Medulla oblongata (tissue), 1 donor: ENCODE measurements at regions not wholly inside any gene's neighbourhood (a gene's known extent, or its start where the extent isn't known, plus 50 kb on each side); places are given as distances from the start of the nearest gene placed in this dataset.
"Not testable (repeated sequence)": the region's sequence is repeated elsewhere in the genome, so short reads cannot be mapped to it uniquely, and the experiment has no call there.

Experiments used
- DNase-seq: peaks from one replicate; pipeline ENCODE4 v3.0.0-alpha.2; 2015; ENCODE audit errors: extremely low spot score

GRCh38 chr1:190832511-190832910 is 354.8 kb upstream of the BRINP3 start:
- no peak for DNase-seq

DNA sequence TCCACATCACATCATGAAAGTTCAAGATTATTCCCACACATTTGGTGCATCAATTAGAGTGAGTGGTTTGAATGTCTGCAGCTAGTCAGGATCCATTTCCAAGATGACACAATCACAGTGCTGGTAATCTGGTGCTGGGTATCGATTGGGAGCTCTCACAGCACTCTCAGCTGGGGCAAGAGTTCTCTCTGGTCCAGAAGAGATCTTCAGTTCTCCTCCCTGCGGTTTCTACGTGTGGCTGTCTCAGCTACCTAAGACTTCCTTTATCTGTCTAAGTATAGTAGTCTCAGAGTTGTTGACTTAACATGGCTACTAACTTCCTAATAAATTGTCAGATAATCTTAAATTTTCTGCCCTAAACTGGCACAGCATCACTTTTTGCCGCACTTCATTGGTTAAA is 358.0 kb upstream of the BRINP3 start:
- no peak for DNase-seq

DNA sequence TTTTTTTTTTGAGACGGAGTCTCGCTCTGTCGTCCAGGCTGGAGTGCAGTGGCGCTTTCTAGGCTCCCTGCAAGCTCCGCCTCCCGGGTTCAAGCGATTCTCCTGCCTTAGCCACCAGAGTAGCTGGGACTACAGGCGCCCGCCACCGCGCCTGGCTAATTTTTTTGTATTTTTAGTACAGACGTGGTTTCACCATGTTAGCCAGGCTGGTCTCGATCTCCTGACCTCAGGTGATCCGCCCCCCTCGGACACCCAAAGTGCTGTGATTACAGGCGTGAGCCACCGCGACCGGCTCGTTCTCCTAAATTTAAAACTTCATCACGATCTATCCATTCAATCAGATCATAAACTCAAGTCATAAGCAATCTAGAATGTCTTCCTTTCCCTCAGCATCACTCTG is 359.5 kb upstream of the BRINP3 start:
- not testable (repeated sequence) for DNase-seq

DNA sequence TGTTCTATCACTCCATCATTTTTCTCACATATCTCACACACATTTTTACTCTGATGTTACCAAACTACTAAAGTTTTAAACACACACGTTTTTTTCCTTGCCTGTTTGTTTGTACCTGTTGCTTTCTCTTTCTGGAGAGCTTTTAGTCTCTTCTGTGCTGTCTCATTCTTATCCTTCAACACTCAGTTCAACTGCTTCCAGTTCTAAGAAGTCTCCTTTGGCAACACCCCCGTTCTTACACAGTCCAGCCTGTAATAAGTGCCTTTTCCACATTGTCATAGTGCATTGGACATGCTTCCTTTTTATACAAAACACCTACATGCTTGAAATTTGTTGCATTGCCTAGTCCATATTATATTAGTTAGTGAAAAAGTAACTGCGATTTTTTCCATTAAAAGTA is 360.2 kb upstream of the BRINP3 start:
- no peak for DNase-seq

DNA sequence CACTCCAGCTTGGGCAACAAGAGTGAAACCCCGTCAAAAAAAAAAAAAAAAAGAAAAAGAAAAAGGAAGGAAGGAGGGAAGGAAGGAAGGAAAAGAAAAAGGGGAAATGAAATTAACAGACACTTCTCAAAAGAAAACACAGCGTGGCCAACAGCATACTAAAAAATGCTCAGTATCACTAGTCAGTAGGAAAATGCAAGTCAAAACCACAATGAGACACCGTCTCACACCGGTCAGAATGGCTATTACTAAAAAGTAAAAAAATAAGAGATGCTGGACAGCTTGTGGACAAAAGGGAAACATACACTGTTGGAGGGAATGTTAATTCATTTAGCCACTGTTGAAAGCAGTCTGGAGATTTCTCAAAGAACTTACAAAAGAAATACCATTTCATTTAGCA is 369.5 kb upstream of the BRINP3 start:
- no peak for DNase-seq

GRCh38 chr1:190849346-190849745 is 371.7 kb upstream of the BRINP3 start:
- no peak for DNase-seq

GRCh38 chr1:190852611-190853010 is 374.9 kb upstream of the BRINP3 start:
- DNase-seq: no peak

DNA sequence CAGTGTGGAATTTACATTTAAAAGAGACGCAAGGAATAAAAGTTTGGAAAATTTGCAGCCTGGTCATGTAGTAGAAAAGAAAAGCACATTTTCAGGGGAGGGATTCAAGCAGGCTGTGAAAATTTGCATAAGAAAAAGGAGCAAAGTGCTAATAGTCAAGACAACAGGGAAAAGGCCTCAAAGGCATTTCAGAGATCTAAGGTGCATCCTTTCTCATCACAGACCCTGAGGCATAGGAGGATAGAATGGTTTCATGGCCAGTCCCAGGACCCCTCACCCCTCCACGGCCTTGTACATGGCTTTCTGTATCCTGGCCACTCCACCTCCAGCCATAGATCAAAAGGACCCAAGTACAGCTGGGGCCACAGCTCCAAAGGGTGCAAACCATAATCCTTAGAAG is 380.5 kb upstream of the BRINP3 start:
- DNase-seq: no peak

GRCh38 chr1:190864013-190864641 is 386.5 kb upstream of the BRINP3 start:
- no peak for DNase-seq

DNA sequence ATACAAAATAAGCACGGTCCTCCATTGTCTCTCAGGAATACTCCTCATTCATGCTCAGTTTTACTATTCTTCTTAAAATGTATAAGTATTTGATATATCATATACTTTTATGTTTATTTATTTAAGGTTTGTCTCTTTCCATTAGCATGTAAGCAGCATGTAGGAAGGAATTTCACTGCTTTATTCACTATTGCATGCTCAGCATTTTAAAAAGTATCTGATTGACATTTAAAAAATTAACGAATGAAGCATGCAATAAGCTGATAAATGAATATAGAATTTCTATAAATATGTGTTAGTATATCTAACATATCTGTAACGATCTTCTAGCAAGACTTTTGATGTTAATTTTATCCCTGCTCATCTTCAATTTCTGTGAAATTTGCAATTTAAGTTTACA is 402.7 kb upstream of the BRINP3 start:
- DNase-seq: no peak

GRCh38 chr1:190881064-190881463 is 403.4 kb upstream of the BRINP3 start:
- DNase-seq: no peak

DNA sequence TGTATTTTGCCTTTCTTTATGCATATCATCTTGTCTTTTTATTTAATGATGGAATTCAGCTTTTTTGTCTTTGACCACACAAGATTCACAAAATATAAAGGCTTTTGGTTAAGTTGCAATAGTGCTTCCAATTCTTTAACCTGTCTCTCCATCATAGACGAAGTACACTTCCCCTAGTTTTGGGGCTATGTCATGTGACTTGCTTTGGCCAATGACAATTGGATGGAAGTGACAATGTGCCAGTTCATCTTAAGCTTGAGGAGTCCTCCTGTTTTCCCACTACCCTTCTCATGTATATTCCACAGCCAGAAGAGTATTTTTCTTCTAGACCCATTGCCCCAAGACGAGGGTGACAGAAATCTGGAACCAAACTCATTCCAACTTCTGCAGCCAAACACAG is 419.6 kb upstream of the BRINP3 start:
- no peak for DNase-seq

DNA sequence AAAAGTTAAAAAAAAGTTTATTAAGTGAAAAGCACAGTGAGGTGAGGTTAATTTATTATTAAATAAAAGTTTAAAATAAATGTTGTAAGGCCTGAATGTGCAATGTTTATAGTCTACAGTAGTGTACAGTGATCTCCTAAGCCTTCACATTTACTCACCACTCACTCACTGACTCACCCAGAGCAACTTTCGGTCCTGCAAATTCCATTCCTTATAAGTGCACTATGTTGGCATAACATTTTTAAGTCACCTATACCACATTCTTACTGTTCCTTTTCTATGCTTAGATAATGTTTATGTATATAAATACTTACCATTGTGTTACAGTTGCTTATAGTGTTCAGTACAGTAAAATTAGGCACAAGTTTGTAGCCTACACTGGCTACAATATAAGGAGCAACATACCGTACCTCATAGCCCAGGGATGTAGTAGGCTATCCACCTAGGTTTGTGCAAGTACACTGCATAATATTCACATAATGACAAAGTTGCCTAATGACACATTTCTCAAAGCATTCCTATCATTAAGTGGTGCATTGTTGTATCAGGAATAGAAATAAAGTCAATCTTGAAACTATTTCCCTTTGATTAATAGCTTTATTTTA is 426.5 kb upstream of the BRINP3 start:
- no peak for DNase-seq

- DNase-seq: no peak
Observed at GRCh38 chr1:190906206-190906725, 428.6 kb upstream of the BRINP3 start.

DNA sequence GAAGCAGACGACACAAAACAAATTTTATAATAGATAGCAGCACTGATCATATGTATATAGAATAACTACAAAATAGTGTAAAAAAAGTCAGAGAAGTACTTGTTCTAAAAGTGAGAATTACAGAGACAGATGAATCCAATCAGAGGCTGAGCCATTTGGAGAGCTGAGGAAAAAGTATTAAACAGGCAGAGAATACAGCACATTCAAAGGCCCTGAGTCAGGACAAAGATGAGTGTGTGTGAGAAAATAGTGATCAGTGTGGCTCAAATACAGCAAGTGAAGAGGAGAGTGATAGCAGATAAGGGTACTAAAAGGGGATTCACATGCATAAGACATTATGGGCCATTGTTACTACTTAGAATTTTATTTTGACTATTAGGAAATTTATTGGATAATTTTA is 430.6 kb upstream of the BRINP3 start:
- DNase-seq: no peak

DNA sequence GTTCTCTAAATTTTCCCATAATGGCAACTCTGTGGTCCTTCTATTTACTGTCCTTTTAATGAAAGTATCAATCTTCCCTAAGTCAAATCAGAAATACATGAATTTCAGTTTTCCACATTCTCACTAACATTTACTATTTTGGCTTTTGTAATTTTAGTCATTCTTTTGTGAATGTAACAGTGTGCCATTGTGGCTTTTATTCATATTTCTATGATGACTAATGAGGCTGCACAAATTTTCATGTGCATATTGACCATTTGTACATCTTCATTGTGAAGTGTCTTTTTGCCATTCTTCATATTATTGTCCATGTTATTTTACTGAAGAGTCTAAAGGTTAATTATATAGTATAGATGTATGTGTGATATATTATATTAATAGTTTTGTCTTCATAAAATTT is 431.0 kb upstream of the BRINP3 start:
- no peak for DNase-seq

DNA sequence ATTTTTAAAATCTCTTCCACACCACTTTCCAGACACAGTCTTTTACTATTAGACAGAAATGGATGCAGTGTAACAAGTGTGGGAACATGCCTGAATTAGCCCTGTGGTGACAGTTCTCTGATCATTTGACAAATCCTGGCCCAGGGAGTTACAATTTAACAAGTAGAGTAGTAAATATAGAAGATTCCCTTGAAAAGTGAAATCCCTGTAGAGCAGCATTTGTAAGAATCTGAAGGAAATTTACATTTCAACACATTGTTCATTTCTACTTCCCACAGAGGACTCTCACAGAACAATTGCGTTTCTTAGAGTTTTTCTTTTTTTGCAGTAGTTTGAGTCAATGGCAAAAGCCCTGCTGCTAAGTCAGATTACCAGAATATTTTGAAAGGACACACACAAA is 458.3 kb upstream of the BRINP3 start:
- no peak for DNase-seq

GRCh38 chr1:190936337-190936736 is 458.7 kb upstream of the BRINP3 start:
- DNase-seq: no peak

GRCh38 chr1:190940951-190941350 is 463.3 kb upstream of the BRINP3 start:
- no peak for DNase-seq

DNA sequence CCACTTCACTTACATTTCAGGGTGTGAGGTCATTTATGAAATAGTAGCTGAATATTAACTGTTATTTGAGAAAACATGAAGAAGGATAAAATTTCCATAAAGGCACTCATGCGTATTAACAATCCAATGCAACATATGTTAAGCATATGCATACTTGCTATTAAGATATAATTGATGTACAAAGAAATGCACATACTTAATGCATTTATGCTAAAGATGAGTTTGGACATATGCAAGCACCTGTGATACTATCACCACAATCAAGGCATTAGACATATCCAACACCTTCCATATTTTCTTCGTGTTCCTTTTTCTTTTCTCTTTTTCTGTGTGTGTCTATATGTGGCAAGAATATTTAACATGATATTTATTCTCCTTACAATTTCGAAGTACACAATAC is 464.8 kb upstream of the BRINP3 start:
- no peak for DNase-seq

GRCh38 chr1:190943722-190944121 is 466.1 kb upstream of the BRINP3 start:
- not testable (repeated sequence) for DNase-seq

DNA sequence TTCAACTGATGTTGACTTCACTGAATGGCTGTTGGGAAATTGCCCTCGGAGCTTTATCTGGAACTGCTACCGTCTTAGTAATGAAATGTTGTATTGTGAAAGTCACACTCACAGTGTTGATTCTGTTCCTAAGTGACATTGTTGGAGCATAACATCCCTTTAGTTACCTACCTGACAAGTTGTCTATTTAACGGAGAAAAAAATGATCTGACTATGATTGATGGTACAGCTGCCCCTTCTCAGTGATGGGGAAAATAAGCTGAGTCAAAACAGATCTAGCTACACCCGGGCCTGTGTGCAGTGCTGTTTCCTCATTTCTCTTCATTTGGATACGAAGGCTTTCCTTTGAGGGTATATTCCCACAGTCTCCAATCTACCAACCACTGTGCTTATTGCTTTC is 472.3 kb upstream of the BRINP3 start:
- DNase-seq: no peak

GRCh38 chr1:190957565-190957964 is 479.9 kb upstream of the BRINP3 start:
- no peak for DNase-seq

GRCh38 chr1:190963321-190963720 is 485.7 kb upstream of the BRINP3 start:
- no peak for DNase-seq
